CD4-positive, alpha-beta memory T cell (primary cell): ENCODE measurements at regions not wholly inside any gene's neighbourhood (a gene's known extent, or its start where the extent isn't known, plus 50 kb on each side); places are given as distances from the start of the nearest gene placed in this dataset.
A peak's percentile ranks its signal among the peaks of the same experiment; 100 is the strongest.

Experiments
- CTCF ChIA-PET: fragments of 350-600 bp; sonication (Branson Sonifier 250); formaldehyde crosslinking; loops from one replicate; lab custom pipeline; 2021; ENCODE audit warnings: inconsistent platforms; ENCODE audit not compliant: partially characterized antibody; lab: Charles Lee
- POLR2A ChIA-PET: fragments of 350-600 bp; sonication (Branson Sonifier 250); formaldehyde crosslinking; loops from one replicate; lab custom pipeline; 2021; ENCODE audit not compliant: partially characterized antibody; lab: Charles Lee
- DNase-seq, 5 donors: peaks; one replicate each; pipeline versions ENCODE4 v3.0.0 to v3.0.0-alpha.2; 2020 to 2022; ENCODE audit warnings: mixed read lengths in 1 of 5
- H3K27ac ChIP-seq: one replicate; pipeline ENCODE4 v1.7.0; 2013; ENCODE audit warnings: low read depth, low read length
- H3K27me3 ChIP-seq: 2 replicates; pipeline ENCODE4 v1.7.0; 2013; ENCODE audit warnings: mild to moderate bottlenecking, low read length, moderate library complexity; ENCODE audit not compliant: insufficient read depth
- H3K36me3 ChIP-seq: 2 replicates; pipeline ENCODE4 v1.7.0; 2013; ENCODE audit warnings: mild to moderate bottlenecking, low read length, moderate library complexity; ENCODE audit not compliant: insufficient read depth
- H3K4me1 ChIP-seq: 2 replicates; pipeline ENCODE4 v1.7.0; 2013; ENCODE audit warnings: mild to moderate bottlenecking, low read length, moderate library complexity; ENCODE audit not compliant: insufficient read depth
- H3K4me3 ChIP-seq, 2 donors: one replicate each; pipeline ENCODE4 v1.7.0; 2013; ENCODE audit warnings: low read length in 2 of 2, mild to moderate bottlenecking in 1 of 2
- H3K9me3 ChIP-seq, 2 donors: one replicate each; pipeline ENCODE4 v1.7.0; 2013; ENCODE audit warnings: low read length in 2 of 2, control low read depth in 1 of 2; ENCODE audit not compliant: control insufficient read depth in 1 of 2
- H3K27ac Mint-ChIP-seq, 7 donors: one replicate each; pipeline ENCODE4 v1.8.0; 2020 to 2021; ENCODE audit warnings: mixed read lengths in 7 of 7, mild to moderate bottlenecking in 6 of 7, inconsistent platforms in 3 of 7, moderate library complexity in 3 of 7
- H3K27me3 Mint-ChIP-seq, 2 donors: one replicate each; pipeline ENCODE4 v1.8.0; 2020 to 2021; ENCODE audit warnings: mixed read lengths in 2 of 2
- H3K36me3 Mint-ChIP-seq, 2 donors: one replicate each; pipeline ENCODE4 v1.8.0; 2020 to 2021; ENCODE audit warnings: mixed read lengths in 2 of 2, inconsistent platforms in 1 of 2, mild to moderate bottlenecking in 1 of 2
- H3K4me1 Mint-ChIP-seq, 4 donors: one replicate each; pipeline ENCODE4 v1.8.0; 2020 to 2021; ENCODE audit warnings: mixed read lengths in 4 of 4, mild to moderate bottlenecking in 1 of 4
- H3K4me3 Mint-ChIP-seq, 8 donors: one replicate each; pipeline ENCODE4 v1.8.0; 2020 to 2021; ENCODE audit warnings: mixed read lengths in 8 of 8, mild to moderate bottlenecking in 7 of 8, moderate library complexity in 6 of 8, inconsistent platforms in 3 of 8
- H3K9me3 Mint-ChIP-seq, 8 donors: one replicate each; pipeline ENCODE4 v1.8.0; 2020 to 2021; ENCODE audit warnings: mixed read lengths in 8 of 8, mild to moderate bottlenecking in 5 of 8, inconsistent platforms in 3 of 8, moderate library complexity in 1 of 8
- intact Hi-C: fragments of 100-400 bp; cut with micrococcal nuclease; formaldehyde crosslinking; loops from one replicate; pipeline ENCODE4 v1.15.1; 2023

DNA sequence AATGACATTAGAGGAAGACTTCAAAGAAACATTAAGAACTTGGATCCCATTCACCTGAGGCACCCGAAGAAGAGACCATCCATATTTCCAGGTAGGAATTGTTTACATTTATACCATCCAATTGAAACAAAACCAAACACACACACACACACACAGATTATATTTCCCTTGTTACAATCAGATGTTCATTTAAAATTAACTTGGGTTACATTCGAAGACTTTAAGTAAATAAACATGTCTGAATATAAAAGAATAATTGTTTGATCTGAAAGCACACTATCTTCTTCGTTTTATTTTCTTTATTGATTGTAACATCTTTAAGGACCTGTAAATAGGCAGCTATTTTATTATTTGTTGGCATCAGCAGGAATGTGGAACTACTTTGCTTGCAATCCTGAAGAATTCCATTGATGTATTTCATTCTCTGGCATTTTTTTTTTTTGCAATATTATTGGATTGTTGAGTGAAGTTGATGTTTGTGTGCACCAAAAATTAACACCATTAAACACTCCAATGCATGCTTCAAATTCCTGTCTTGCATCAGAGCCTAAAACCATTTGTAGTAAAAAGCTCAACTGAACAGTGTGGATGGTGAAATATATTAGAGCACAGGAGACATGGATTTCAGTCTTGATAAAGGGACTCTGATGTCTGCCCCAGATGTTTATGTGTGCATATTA, 85.3 kb upstream of the FRY start:
- Mint-ChIP-seq H3K27me3 (peaks cover 0 to 3% of the 10 kb centered on the region in 2 donors), H3K27ac (no peak overlapping the region), H3K4me3 (no peak overlapping the region), H3K4me1 (peaks cover 0 to 6% (median 4%) of the 10 kb centered on the region in 4 donors), H3K9me3 (peaks cover 0 to 1% (median 0%) of the 10 kb centered on the region in 8 donors), H3K36me3 (peaks cover 27 to 42% of the 10 kb centered on the region in 2 donors)
- H3K9me3 ChIP-seq: no peaks in the 10 kb centered on the region
- H3K27ac ChIP-seq: no peak overlapping the region
- H3K36me3 ChIP-seq: no peaks in the 10 kb centered on the region
- no peaks in the 10 kb centered on the region for H3K4me1 ChIP-seq
- CTCF ChIA-PET: interaction anchor here (1.7 kb wide), 1 partner anchor 36 kb away, joined by 8 read pairs; no protein-coding TSS in a partner anchor
- intact Hi-C loops: no loop called here
- H3K4me3 ChIP-seq: no peak overlapping the region
- DNase-seq: no peak
- H3K27me3 ChIP-seq: no peaks in the 10 kb centered on the region
- POLR2A ChIA-PET: no interaction called here

DNA sequence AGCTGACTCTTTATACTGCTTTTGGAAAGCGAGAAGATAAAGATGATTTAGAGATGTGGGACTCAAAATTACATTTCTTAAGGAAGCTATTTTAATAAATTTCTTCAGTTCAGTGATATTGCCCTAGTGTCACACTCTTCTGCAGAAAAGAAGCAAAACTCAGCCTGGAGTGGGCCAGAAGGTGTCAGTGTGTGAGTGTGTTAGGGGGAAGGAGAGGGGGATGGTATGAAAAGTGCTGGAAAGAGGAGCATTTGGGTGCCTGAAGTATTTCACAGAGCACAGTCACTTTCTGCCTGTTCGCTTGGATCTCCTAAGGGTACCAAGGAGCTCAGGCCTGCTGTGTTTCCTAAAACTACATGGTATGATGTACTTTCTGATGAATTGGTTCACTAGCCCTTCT, 84.5 kb upstream of the FRY start:
- Mint-ChIP-seq H3K4me3 (no peak overlapping the region), H3K4me1 (peaks cover 0 to 6% (median 4%) of the 10 kb centered on the region in 4 donors), H3K36me3 (peaks cover 28 to 41% of the 10 kb centered on the region in 2 donors), H3K27me3 (peaks cover 0 to 3% of the 10 kb centered on the region in 2 donors), H3K27ac (no peak overlapping the region), H3K9me3 (peaks cover 0 to 1% (median 0%) of the 10 kb centered on the region in 8 donors)
- ChIA-PET POLR2A (no interaction called here), CTCF (interaction anchor here (1.0 to 1.7 kb wide), 2 partner anchors 37 to 40 kb away, joined by 3 to 8 read pairs; no protein-coding TSS in a partner anchor)
- intact Hi-C loops: no loop called here
- H3K27me3 ChIP-seq: no peaks in the 10 kb centered on the region
- no peak overlapping the region for H3K4me3 ChIP-seq
- H3K4me1 ChIP-seq: no peaks in the 10 kb centered on the region
- H3K36me3 ChIP-seq: no peaks in the 10 kb centered on the region
- no peak overlapping the region for H3K27ac ChIP-seq
- no peak for DNase-seq
- H3K9me3 ChIP-seq: no peaks in the 10 kb centered on the region

DNA sequence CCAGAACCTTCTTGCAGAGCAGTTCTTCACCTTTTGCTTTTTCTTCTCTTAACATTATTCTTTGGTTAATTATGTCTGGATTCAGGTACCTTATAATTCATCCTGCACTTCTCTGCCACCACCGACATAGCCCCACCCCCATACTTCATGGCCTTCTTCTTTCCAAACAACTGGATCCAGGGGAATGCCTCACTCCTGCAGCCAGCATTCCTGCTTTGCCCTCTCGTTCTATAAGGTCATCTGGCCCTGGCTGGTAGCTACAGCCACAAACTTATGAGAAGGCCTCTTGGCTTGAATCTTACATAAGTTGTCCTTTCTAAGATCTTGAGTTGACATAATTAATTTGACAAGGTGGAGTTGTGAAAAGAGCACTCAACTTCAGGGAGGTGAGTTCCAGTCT, 84.1 kb upstream of the FRY start:
- Mint-ChIP-seq H3K9me3 (peaks cover 0 to 1% (median 0%) of the 10 kb centered on the region in 8 donors), H3K36me3 (peaks cover 28 to 41% of the 10 kb centered on the region in 2 donors), H3K27ac (no peak overlapping the region), H3K4me3 (no peak overlapping the region), H3K27me3 (peaks cover 0 to 3% of the 10 kb centered on the region in 2 donors), H3K4me1 (peaks cover 0 to 6% (median 4%) of the 10 kb centered on the region in 4 donors)
- Histone ChIP-seq H3K27me3 (no peaks in the 10 kb centered on the region), H3K9me3 (no peaks in the 10 kb centered on the region), H3K36me3 (no peaks in the 10 kb centered on the region), H3K27ac (no peak overlapping the region), H3K4me3 (no peak overlapping the region), H3K4me1 (no peaks in the 10 kb centered on the region)
- DNase-seq: no peak
- ChIA-PET POLR2A (no interaction called here), CTCF (interaction anchor here (1.0 to 1.7 kb wide), 2 partner anchors 38 to 40 kb away, joined by 3 to 8 read pairs; no protein-coding TSS in a partner anchor)
- intact Hi-C loops: no loop called here

DNA sequence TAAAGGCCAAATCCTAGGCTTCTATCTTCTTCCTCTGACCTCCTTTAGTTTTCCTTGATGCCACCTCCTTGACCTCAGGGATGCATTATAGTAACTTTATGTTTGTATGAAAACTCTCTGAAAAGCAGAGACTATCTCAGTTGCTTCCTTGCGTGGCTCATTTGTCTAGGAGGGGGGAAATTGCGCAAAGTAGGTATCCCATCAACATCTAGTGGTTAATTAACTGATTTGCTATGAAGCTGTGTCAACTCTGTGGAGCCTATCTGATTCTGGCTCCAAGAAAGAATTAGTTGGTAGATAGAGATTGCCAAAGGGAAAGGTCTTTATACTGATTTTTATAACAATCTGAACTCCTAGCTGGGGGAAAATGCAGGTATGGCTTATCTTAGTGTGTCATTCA, 82.1 kb upstream of the FRY start:
- DNase-seq: no peak
- Mint-ChIP-seq H3K27ac (no peak overlapping the region), H3K4me1 (peaks cover 0 to 6% (median 4%) of the 10 kb centered on the region in 4 donors), H3K4me3 (no peak overlapping the region), H3K36me3 (peaks cover 29 to 41% of the 10 kb centered on the region in 2 donors), H3K27me3 (peaks cover 0 to 3% of the 10 kb centered on the region in 2 donors), H3K9me3 (peaks cover 0 to 1% (median 0%) of the 10 kb centered on the region in 8 donors)
- Histone ChIP-seq H3K27ac (no peak overlapping the region), H3K27me3 (no peaks in the 10 kb centered on the region), H3K36me3 (no peaks in the 10 kb centered on the region), H3K4me3 (no peak overlapping the region), H3K4me1 (no peaks in the 10 kb centered on the region), H3K9me3 (no peaks in the 10 kb centered on the region)
- POLR2A ChIA-PET: no interaction called here
- CTCF ChIA-PET: no interaction called here
- intact Hi-C loops: no loop called here

DNA sequence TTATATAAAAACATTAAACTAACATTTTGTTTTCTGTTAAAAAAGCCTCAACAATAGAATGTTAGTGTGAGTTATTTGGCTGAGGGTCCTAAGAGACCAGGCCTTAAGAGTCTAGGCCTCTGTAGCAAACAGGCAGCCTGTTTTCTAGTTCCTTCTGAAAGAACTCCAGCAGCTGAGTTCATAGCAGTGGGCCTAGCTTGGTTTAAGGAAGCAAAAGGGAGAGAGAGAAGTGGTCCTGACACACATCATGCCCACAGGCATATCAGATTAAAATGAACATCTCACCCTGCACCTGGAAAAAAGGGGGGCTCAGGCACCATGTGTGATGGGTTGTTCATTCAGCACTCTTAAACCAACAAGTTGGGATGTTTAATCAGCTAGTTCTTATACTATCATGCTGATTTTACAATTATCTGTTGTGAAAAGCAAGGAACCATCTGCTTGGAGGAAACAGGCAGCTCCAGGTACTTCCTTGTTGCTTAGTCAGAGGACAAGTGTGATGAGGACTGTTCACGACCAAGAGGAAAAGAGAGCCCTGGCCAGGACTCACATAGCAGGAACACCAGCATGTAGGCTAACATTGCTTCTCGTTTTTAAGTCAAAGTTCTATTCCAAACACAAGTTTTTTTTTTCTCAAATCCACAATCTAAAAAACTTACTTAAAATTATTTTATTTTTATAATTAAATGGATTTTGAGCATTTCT, 81.3 kb upstream of the FRY start:
- CTCF ChIA-PET: no interaction called here
- H3K4me1 Mint-ChIP-seq: peaks cover 0 to 6% (median 4%) of the 10 kb centered on the region in 4 donors
- Histone ChIP-seq H3K27me3 (no peaks in the 10 kb centered on the region), H3K27ac (no peak overlapping the region), H3K9me3 (no peaks in the 10 kb centered on the region), H3K4me1 (no peaks in the 10 kb centered on the region), H3K36me3 (no peaks in the 10 kb centered on the region), H3K4me3 (no peak overlapping the region)
- peak overlapping the region in 2 of 7 donors; percentile 63 to 64 for H3K27ac Mint-ChIP-seq
- H3K36me3 Mint-ChIP-seq: peaks cover 29 to 36% of the 10 kb centered on the region in 2 donors
- intact Hi-C loops: no loop called here
- H3K27me3 Mint-ChIP-seq: no peaks in the 10 kb centered on the region
- no peak overlapping the region for H3K4me3 Mint-ChIP-seq
- POLR2A ChIA-PET: no interaction called here
- H3K9me3 Mint-ChIP-seq: peaks cover 0 to 1% (median 0%) of the 10 kb centered on the region in 8 donors
- DNase-seq: no peak

DNA sequence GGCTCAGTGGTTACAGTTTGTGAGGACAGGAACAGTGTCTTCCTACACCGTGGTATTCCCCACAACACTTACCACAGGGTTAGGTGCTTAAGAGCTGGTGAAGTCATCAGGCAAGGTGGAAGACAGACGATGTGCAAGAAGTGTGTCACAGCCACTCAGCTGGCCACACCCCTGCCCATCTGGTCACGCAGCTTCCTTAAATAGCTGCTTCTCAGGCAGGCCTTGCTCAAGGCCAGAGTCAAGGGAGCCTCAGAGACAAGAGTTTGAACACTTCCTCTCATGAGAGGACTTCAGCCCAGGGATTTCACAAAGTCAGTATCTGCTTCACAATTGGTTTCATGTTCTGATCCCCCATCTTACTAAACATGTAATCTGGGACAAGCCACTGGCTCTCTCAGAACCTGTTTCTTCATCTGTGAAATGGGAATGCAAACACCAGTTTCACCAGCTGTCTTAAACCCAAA, 80.3 kb upstream of the FRY start:
- H3K9me3 Mint-ChIP-seq: peaks cover 0 to 1% (median 0%) of the 10 kb centered on the region in 8 donors
- no peak overlapping the region for H3K27ac ChIP-seq
- H3K27ac Mint-ChIP-seq: peak overlapping the region in 4 of 7 donors; percentile 9 to 85 (median 65)
- ChIA-PET CTCF (no interaction called here), POLR2A (no interaction called here)
- H3K4me1 Mint-ChIP-seq: peaks cover 0 to 6% (median 4%) of the 10 kb centered on the region in 4 donors
- intact Hi-C loops: no loop called here
- H3K36me3 ChIP-seq: no peaks in the 10 kb centered on the region
- H3K4me3 ChIP-seq: no peak overlapping the region
- peak in 2 of 5 donors; percentile 16 to 43 for DNase-seq
- H3K27me3 ChIP-seq: no peaks in the 10 kb centered on the region
- no peak overlapping the region for H3K4me3 Mint-ChIP-seq
- H3K4me1 ChIP-seq: no peaks in the 10 kb centered on the region
- H3K27me3 Mint-ChIP-seq: no peaks in the 10 kb centered on the region
- peaks cover 29 to 36% of the 10 kb centered on the region in 2 donors for H3K36me3 Mint-ChIP-seq
- no peaks in the 10 kb centered on the region for H3K9me3 ChIP-seq
